ENCODE measurements at regions not wholly inside any gene's neighbourhood (a gene's known extent, or its start where the extent isn't known, plus 50 kb on each side); places are given as distances from the start of the nearest gene placed in this dataset.

- TF ChIP-seq CTCF (conservative IDR thresholded peaks at IDR 0.05; ENCODE audit: low read length): no peak
- no peak for DNase-seq (ENCODE audit: low read depth)
- no peak overlapping the region for H3K4me3 ChIP-seq (ENCODE audit: low read length)
Measured at GRCh38 chr5:86070719-86071118, 547.0 kb upstream of the COX7C start.

- no peak for TF ChIP-seq CTCF (conservative IDR thresholded peaks at IDR 0.05; ENCODE audit: low read length)
- no peak overlapping the region for H3K4me3 ChIP-seq (ENCODE audit: low read length)
- DNase-seq (ENCODE audit: low read depth): no peak
Measured at GRCh38 chr5:86074297-86074696, 543.4 kb upstream of the COX7C start.

GRCh38 chr5:86075139-86075538 is 542.6 kb upstream of the COX7C start:
- no peak overlapping the region for H3K4me3 ChIP-seq (ENCODE audit: low read length)
- TF ChIP-seq CTCF (conservative IDR thresholded peaks at IDR 0.05; ENCODE audit: low read length): no peak
- no peak for DNase-seq (ENCODE audit: low read depth)

- no peak for DNase-seq (ENCODE audit: low read depth)
- TF ChIP-seq CTCF (conservative IDR thresholded peaks at IDR 0.05; ENCODE audit: low read length): no peak
Measured at GRCh38 chr5:86095092-86095491, 522.6 kb upstream of the COX7C start.

GRCh38 chr5:86101966-86102365 is 515.8 kb upstream of the COX7C start:
- no peak for DNase-seq (ENCODE audit: low read depth)
- H3K4me3 ChIP-seq (ENCODE audit: low read length): no peak overlapping the region
- no peak for TF ChIP-seq CTCF (conservative IDR thresholded peaks at IDR 0.05; ENCODE audit: low read length)

More at GRCh38 chr5:86095092-86095491, 522.6 kb upstream of the COX7C start:
- H3K4me3 ChIP-seq (ENCODE audit: low read length): no peak overlapping the region

GRCh38 chr5:86108825-86109224 is 508.9 kb upstream of the COX7C start:
- H3K4me3 ChIP-seq (ENCODE audit: low read length): no peak overlapping the region
- no peak for TF ChIP-seq CTCF (conservative IDR thresholded peaks at IDR 0.05; ENCODE audit: low read length)
- DNase-seq (ENCODE audit: low read depth): no peak

- H3K4me3 ChIP-seq (ENCODE audit: low read length): no peak overlapping the region
- TF ChIP-seq CTCF (conservative IDR thresholded peaks at IDR 0.05; ENCODE audit: low read length): no peak
- DNase-seq (ENCODE audit: low read depth): no peak
Measured at GRCh38 chr5:86112249-86112648, 505.5 kb upstream of the COX7C start.

Measured in AG10803 (cell line).